HCT116 (cell line): ENCODE measurements at regions not wholly inside any gene's neighbourhood (a gene's known extent, or its start where the extent isn't known, plus 50 kb on each side); places are given as distances from the start of the nearest gene placed in this dataset.

Experiments
- ATAC-seq: fragments of 200-7000 bp; cut with Tn5 transposase; 2 replicates; pipeline ENCODE4 v1.9.1; 2020; ENCODE audit warnings: mild to moderate bottlenecking, moderate library complexity
- BruUV-seq: library from RNA; stranded (reverse); fragments of 400-500 nt; replicated peaks from 2 replicates; lab custom pipeline; 2021; lab: Mats Ljungman, UMichigan
- CTCF ChIA-PET: fragments of 300-600 bp; sonication (Branson Sonifier 250); formaldehyde crosslinking; loops from one replicate; lab custom pipeline; 2021; ENCODE audit warnings: antibody characterized with exemption; lab: Charles Lee
- POLR2A ChIA-PET: fragments of 300-600, 350-600 bp; sonication (Branson Sonifier 250); formaldehyde crosslinking; loops from one replicate; lab custom pipeline; 2021; ENCODE audit warnings: antibody characterized with exemption; lab: Charles Lee
- RAD21 ChIA-PET, 2 experiments: fragments of 300-600 bp; sonication (Branson Sonifier 250); formaldehyde crosslinking; loops; one replicate each; lab custom pipeline; 2023; ENCODE audit warnings: low total read pairs in 2 of 2; ENCODE audit not compliant: uncharacterized antibody in 2 of 2, unreplicated experiment in 2 of 2, low non-redundant PET in 1 of 2; lab: Charles Lee
- DNase-seq: peaks from one replicate; pipeline ENCODE4 v3.0.0-alpha.2; 2010; ENCODE audit warnings: low read depth, low spot score
- H2AFZ ChIP-seq: fragments of 200-600 bp; shearing (Covaris generic), sonication (generic); 2 replicates; pipeline ENCODE4 v1.6.1; 2017; ENCODE audit warnings: low read depth, mixed run types, mixed read lengths, antibody characterized with exemption, low read length; ENCODE audit not compliant: poor library complexity, severe bottlenecking
- H3K27ac ChIP-seq: 2 replicates; pipeline ENCODE4 v1.5.1; 2012; ENCODE audit warnings: low read depth, low read length
- H3K27me3 ChIP-seq: fragments of 200-600 bp; sonication (generic); 2 replicates; pipeline ENCODE4 v1.6.1; 2016; ENCODE audit warnings: mixed run types, low read length, mixed read lengths; ENCODE audit not compliant: insufficient read depth
- H3K36me3 ChIP-seq, 2 experiments: fragments of 200-500 bp in 1 of 2; fragments of 200-600 bp in 1 of 2; sonication (Bioruptor generic) in 1 of 2; sonication (generic) in 1 of 2; 2 replicates each; pipeline versions ENCODE4 v1.5.1 to v1.6.1; 2014 to 2016; ENCODE audit warnings: low read length in 2 of 2, inconsistent platforms in 1 of 2, mixed read lengths in 1 of 2, mixed run types in 1 of 2; ENCODE audit not compliant: insufficient read depth in 2 of 2, control insufficient read depth in 1 of 2
- H3K4me1 ChIP-seq, 2 experiments: fragments of 200-600 bp in 1 of 2; sonication (generic) in 1 of 2; 2 replicates each; pipeline versions ENCODE4 v1.5.1 to v1.6.1; 2012 to 2017; ENCODE audit warnings: low read length in 2 of 2, inconsistent platforms in 1 of 2, mild to moderate bottlenecking in 1 of 2, mixed read lengths in 1 of 2, mixed run types in 1 of 2, moderate library complexity in 1 of 2; ENCODE audit not compliant: insufficient read depth in 2 of 2, control insufficient read depth in 1 of 2
- H3K4me2 ChIP-seq: fragments of 200-600 bp; sonication (generic); 2 replicates; pipeline ENCODE4 v1.6.1; 2017; ENCODE audit warnings: mixed run types, low read length, mixed read lengths
- H3K4me3 ChIP-seq, 2 experiments: fragments of 200-600 bp in 1 of 2; sonication (generic) in 1 of 2; replicated peaks in 1 of 2; 2 replicates each; pipeline ENCODE4 v1.5.1; 2011 to 2016; ENCODE audit warnings: low read length in 2 of 2, control low read depth in 1 of 2, low read depth in 1 of 2, mild to moderate bottlenecking in 1 of 2, mixed read lengths in 1 of 2, mixed run types in 1 of 2
- H3K79me2 ChIP-seq: fragments of 200-600 bp; sonication (generic); 2 replicates; pipeline ENCODE4 v1.6.1; 2017; ENCODE audit warnings: mild to moderate bottlenecking, mixed run types, low read length, moderate library complexity, mixed read lengths; ENCODE audit not compliant: insufficient read depth
- H3K9ac ChIP-seq: fragments of 200-600 bp; sonication (generic); 2 replicates; pipeline ENCODE4 v1.6.1; 2016; ENCODE audit warnings: low read length, mixed read lengths
- H3K9me2 ChIP-seq: fragments of 200-600 bp; sonication (generic), shearing (Covaris generic); 2 replicates; pipeline ENCODE4 v1.6.1; 2017; ENCODE audit warnings: mixed run types, mild to moderate bottlenecking, moderate library complexity; ENCODE audit not compliant: insufficient read depth
- H3K9me3 ChIP-seq, 2 experiments: fragments of 200-500 bp in 1 of 2; fragments of 200-600 bp in 1 of 2; sonication (Bioruptor generic) in 1 of 2; sonication (generic) in 1 of 2; 2 replicates each; pipeline ENCODE4 v1.6.1; 2014 to 2017; ENCODE audit warnings: low read length in 2 of 2, mixed read lengths in 2 of 2, inconsistent platforms in 1 of 2, low read depth in 1 of 2, mild to moderate bottlenecking in 1 of 2, mixed run types in 1 of 2, moderate library complexity in 1 of 2; ENCODE audit not compliant: control insufficient read depth in 1 of 2, insufficient read depth in 1 of 2
- H4K20me1 ChIP-seq: fragments of 200-600 bp; sonication (generic), shearing (Covaris generic); 2 replicates; pipeline ENCODE4 v1.6.1; 2017; ENCODE audit warnings: mixed run types, mild to moderate bottlenecking, moderate library complexity; ENCODE audit not compliant: insufficient read depth
- CTCF ChIP-seq, 3 experiments: fragments of 200-600 bp in 1 of 3; sonication (generic) in 1 of 3; IDR thresholded peaks in 2 of 3; conservative IDR thresholded peaks in 1 of 3; 2 replicates each; pipeline ENCODE4 v1.5.1; 2012 to 2017; ENCODE audit warnings: low read depth in 2 of 3, low read length in 2 of 3, antibody characterized with exemption in 1 of 3, borderline replicate concordance in 1 of 3, control low read depth in 1 of 3, mild to moderate bottlenecking in 1 of 3, mixed read lengths in 1 of 3, mixed run types in 1 of 3, moderate library complexity in 1 of 3; ENCODE audit not compliant: insufficient read depth in 1 of 3
- JUND ChIP-seq: IDR thresholded peaks from 2 replicates; pipeline ENCODE4 v1.6.1; 2012
- POLR2A ChIP-seq: IDR thresholded peaks from 2 replicates; pipeline ENCODE4 v1.7.0; 2011; ENCODE audit warnings: borderline replicate concordance; ENCODE audit not compliant: insufficient read depth, insufficient read length; ENCODE audit errors: extremely low read depth
- POLR2AphosphoS5 ChIP-seq: IDR thresholded peaks from 2 replicates; pipeline ENCODE4 v1.6.1; 2011; ENCODE audit warnings: mild to moderate bottlenecking, low read depth, low read length, moderate library complexity
- REST ChIP-seq: IDR thresholded peaks from 2 replicates; pipeline ENCODE4 v1.6.1; 2012; ENCODE audit warnings: low read depth
- intact Hi-C: fragments of 100-400 bp; cut with micrococcal nuclease; formaldehyde crosslinking; loops from 2 replicates; pipeline ENCODE4 v1.10.0; 2022

- Histone ChIP-seq H3K79me2 (no peaks in the 10 kb centered on the region), H3K27me3 (no peaks in the 10 kb centered on the region), H3K36me3 (no peaks in the 10 kb centered on the region), H4K20me1 (no peaks in the 10 kb centered on the region), H3K9ac (no peak overlapping the region), H3K27ac (no peak overlapping the region), H3K9me2 (no peaks in the 10 kb centered on the region), H2AFZ (no peak overlapping the region), H3K9me3 (no peaks in the 10 kb centered on the region), H3K4me2 (no peak overlapping the region), H3K4me3 (no peak overlapping the region), H3K4me1 (no peaks in the 10 kb centered on the region)
- no peak for ATAC-seq
- POLR2A ChIA-PET = no interaction called here
- TF ChIP-seq JUND (no peak), REST (no peak), CTCF (IDR thresholded peaks at IDR 0.05 in 2 of 3, conservative IDR thresholded peaks at IDR 0.05 in 1 of 3; ENCODE audit: borderline replicate concordance in 1 of 3, insufficient read depth in 1 of 3, low read depth in 2 of 3, low read length in 2 of 3) (no peak), POLR2AphosphoS5 (no peak), POLR2A (no peak)
- RAD21 ChIA-PET = no interaction called here
- intact Hi-C loops = no loop called here
- CTCF ChIA-PET = no interaction called here
- DNase-seq = no peak
- BruUV-seq = no TSS peak
These were observed 229.8 kb upstream of the NDST4 start for GRCh38 chr4:115343171-115343570.
